K562 (cell line): ENCODE measurements at regions not wholly inside any gene's neighbourhood (a gene's known extent, or its start where the extent isn't known, plus 50 kb on each side); places are given as distances from the start of the nearest gene placed in this dataset.

ENCODE experiments used
- ATAC-seq: fragments of 200-7000 bp; cut with Tn5 transposase; 3 replicates; pipeline ENCODE4 v1.9.1; 2020; ENCODE audit warnings: moderate library complexity
- BruUV-seq: library from RNA; stranded (reverse); fragments of 400-500 nt; replicated peaks from 2 replicates; lab custom pipeline; 2021; lab: Mats Ljungman, UMichigan
- CTCF ChIA-PET: fragments of 300-600 bp; formaldehyde crosslinking; extraction: SDS; loops from one replicate; lab custom pipeline; 2021; ENCODE audit warnings: low intra/inter-chr PET ratio; lab: Yijun Ruan, JAX
- POLR2A ChIA-PET: fragments of 300-600, 350-650 bp; sonication (Branson Sonifier 250); formaldehyde crosslinking; extraction: SDS; loops from one replicate; lab custom pipeline; 2021; ENCODE audit warnings: antibody characterized with exemption, inconsistent platforms; lab: Yijun Ruan, JAX
- DNase-seq, 4 experiments: peaks; one replicate each; pipeline versions ENCODE4 v3.0.0 to v3.0.0-alpha.2; 2011 to 2018; ENCODE audit warnings: low spot score in 3 of 4, mixed read lengths in 3 of 4; ENCODE audit errors: extremely low read depth in 1 of 4
- FAIRE-seq: peaks from 2 replicates; lab custom pipeline; 2011; peaks lifted over from hg19 to GRCh38; lab: Jason Lieb, UNC
- H2AFZ ChIP-seq: 2 replicates; pipeline ENCODE4 v1.6.0; 2011; ENCODE audit warnings: low read depth, low read length, control low read depth, inconsistent platforms
- H3K27ac ChIP-seq: fragments of 200-600 bp; 3 replicates; pipeline ENCODE4 v1.8.0; 2011; ENCODE audit warnings: low read depth, mild to moderate bottlenecking, control low read depth, inconsistent platforms, low read length, moderate library complexity, mixed read lengths; ENCODE audit errors: extremely low read depth
- H3K27me3 ChIP-seq, 2 experiments: fragments of 300-600 bp in 1 of 2; 2 replicates in 1 of 2; 3 replicates in 1 of 2; pipeline versions ENCODE4 v1.6.0 to v1.8.0; 2011; ENCODE audit warnings: inconsistent platforms in 2 of 2, low read length in 2 of 2, mild to moderate bottlenecking in 1 of 2, mixed read lengths in 1 of 2, moderate library complexity in 1 of 2; ENCODE audit not compliant: control insufficient read depth in 2 of 2, insufficient read depth in 2 of 2
- H3K36me3 ChIP-seq: fragments of 300-600 bp; 3 replicates; pipeline ENCODE4 v1.8.0; 2011; ENCODE audit warnings: mild to moderate bottlenecking, low read length, inconsistent platforms; ENCODE audit not compliant: control insufficient read depth, insufficient read depth
- H3K4me1 ChIP-seq, 2 experiments: fragments of 200-600 bp in 1 of 2; replicated peaks in 1 of 2; 2 replicates in 1 of 2; 3 replicates in 1 of 2; pipeline versions ENCODE4 v1.5.1 to v1.8.0; 2011; ENCODE audit warnings: inconsistent platforms in 2 of 2, low read length in 2 of 2, mild to moderate bottlenecking in 1 of 2, mixed read lengths in 1 of 2, moderate library complexity in 1 of 2; ENCODE audit not compliant: control insufficient read depth in 2 of 2, insufficient read depth in 2 of 2
- H3K4me2 ChIP-seq: 2 replicates; pipeline ENCODE4 v1.6.1; 2011; ENCODE audit warnings: low read length, control low read depth, inconsistent platforms, mixed read lengths; ENCODE audit not compliant: insufficient read depth
- H3K4me3 ChIP-seq: fragments of 200-600 bp; sonication (generic), shearing (Covaris generic); 2 replicates; pipeline ENCODE4 v1.5.1; 2016; ENCODE audit warnings: control low read depth, inconsistent platforms
- H3K79me2 ChIP-seq: fragments of 200-600 bp; 3 replicates; pipeline ENCODE4 v1.8.0; 2011; ENCODE audit warnings: low read length, inconsistent platforms; ENCODE audit not compliant: control insufficient read depth, insufficient read depth
- H3K9ac ChIP-seq, 2 experiments: 2 replicates each; pipeline versions ENCODE4 v1.6.0 to v1.6.1; 2011; ENCODE audit warnings: low read depth in 2 of 2, low read length in 2 of 2, control low read depth in 1 of 2, inconsistent platforms in 1 of 2, mild to moderate bottlenecking in 1 of 2, mixed read lengths in 1 of 2; ENCODE audit not compliant: insufficient read depth in 1 of 2
- H3K9me1 ChIP-seq: one replicate; pipeline ENCODE4 v1.6.0; 2011; ENCODE audit warnings: inconsistent platforms, mild to moderate bottlenecking, low read length, moderate library complexity; ENCODE audit not compliant: control insufficient read depth, insufficient read depth
- H3K9me3 ChIP-seq: replicated peaks from 2 replicates; pipeline ENCODE4 v1.5.1; 2011; ENCODE audit warnings: low read depth, low read length, inconsistent platforms; ENCODE audit not compliant: control insufficient read depth, insufficient read depth
- H4K20me1 ChIP-seq: replicated peaks from 2 replicates; pipeline ENCODE4 v1.6.1; 2011; ENCODE audit warnings: low read length, inconsistent platforms, mixed read lengths; ENCODE audit not compliant: control insufficient read depth, insufficient read depth
- CBX5 ChIP-seq: IDR thresholded peaks from 2 replicates; pipeline ENCODE4 v1.6.1; 2014; ENCODE audit warnings: low read depth, borderline replicate concordance
- CREBBP ChIP-seq: IDR thresholded peaks from one replicate; pipeline ENCODE4 v1.6.1; 2012; ENCODE audit warnings: low read depth, mild to moderate bottlenecking, control low read depth, inconsistent platforms, low read length
- GTF2E2 ChIP-seq: fragments of 200-800 bp; sonication (Bioruptor generic); IDR thresholded peaks from 2 replicates; pipeline ENCODE4 v1.6.1; 2016; ENCODE audit warnings: missing genetic modification characterization, missing compliant biosample characterization
- KAT8 ChIP-seq: fragments of 450-650 bp; IDR thresholded peaks from 2 replicates; pipeline ENCODE4 v1.6.1; 2016; ENCODE audit warnings: low read depth, mild to moderate bottlenecking
- MGA ChIP-seq: fragments of 450-650 bp; IDR thresholded peaks from 2 replicates; pipeline ENCODE4 v1.6.1; 2016; ENCODE audit warnings: mild to moderate bottlenecking, moderate library complexity
- RB1 ChIP-seq: fragments of 450-650 bp; IDR thresholded peaks from 2 replicates; pipeline ENCODE4 v1.6.1; 2017; ENCODE audit warnings: low read depth, mild to moderate bottlenecking
- RBBP5 ChIP-seq: fragments of 200-600 bp; sonication (generic); IDR thresholded peaks from 2 replicates; pipeline ENCODE4 v1.6.1; 2012; ENCODE audit warnings: borderline replicate concordance, mild to moderate bottlenecking, low read length, control low read depth, inconsistent platforms; ENCODE audit not compliant: insufficient read depth, poor library complexity, severe bottlenecking
- ZBTB1 ChIP-seq: sonication (generic); formaldehyde crosslinking; IDR thresholded peaks from 2 replicates; pipeline ENCODE4 v1.8.1; 2023; ENCODE audit warnings: missing genetic modification reagents, low read depth, mild to moderate bottlenecking, borderline replicate concordance
- ZKSCAN1 ChIP-seq: fragments of 150-350 bp; IDR thresholded peaks from 2 replicates; pipeline ENCODE4 v1.6.1; 2016; ENCODE audit warnings: low read depth, low read length
- WGBS: fragments of 100-300 bp; shearing (Covaris generic); methylation state at CpG from one replicate; pipeline ENCODE4 v1.1.6; 2016; ENCODE audit warnings: low coverage, mixed read lengths; ENCODE audit not compliant: insufficient coverage; ENCODE audit errors: missing lambda C conversion rate; 5-methylcytosine and 5-hydroxymethylcytosine counted together
- in situ Hi-C: fragments of 300-500 bp; cut with MboI; formaldehyde crosslinking; loops from 4 replicates; pipeline ENCODE4 v1.15.0; 2018; ENCODE audit warnings: inconsistent platforms, mixed read lengths
- intact Hi-C: fragments of 100-400 bp; cut with micrococcal nuclease; formaldehyde crosslinking; loops from 2 replicates; pipeline ENCODE4 v1.14.2; 2022

- CTCF ChIA-PET: no interaction called here
- TF ChIP-seq KAT8 (no peak), ZKSCAN1 (no peak), CREBBP (no peak), GTF2E2 (tag) (no peak), RBBP5 (no peak), ZBTB1 (CRISPR knock-in tag) (no peak), CBX5 (no peak), MGA (no peak), RB1 (no peak)
- TF ChIP-seq, all 486 proteins: peak for 0
- no peak for ATAC-seq
- Histone ChIP-seq H3K4me2 (no peak overlapping the region), H3K9me1 (no peaks in the 10 kb centered on the region), H3K4me3 (no peak overlapping the region), H3K27me3 (peaks cover 2 to 24% of the 10 kb centered on the region in 2 experiments; a peak in 2 of 5 replicates), H3K36me3 (no peaks in the 10 kb centered on the region), H2AFZ (no peak overlapping the region), H3K4me1 (no peaks in the 10 kb centered on the region), H3K79me2 (no peaks in the 10 kb centered on the region), H3K27ac (no peak overlapping the region), H4K20me1 (no peaks in the 10 kb centered on the region), H3K9ac (no peak overlapping the region), H3K9me3 (no peaks in the 10 kb centered on the region)
- 0% methylated on average over 8 of the region's 12 CpGs for WGBS
- no peak for FAIRE-seq
- POLR2A ChIA-PET: no interaction called here
- BruUV-seq: no TSS peak
- intact Hi-C loops (no loop called here), in situ Hi-C loops (no loop called here)
- no peak for DNase-seq
Measured at GRCh38 chr13:111915104-111915551, 151.8 kb upstream of the SOX1 start.
